HEK293T (cell line): ENCODE measurements at regions not wholly inside any gene's neighbourhood (a gene's known extent, or its start where the extent isn't known, plus 50 kb on each side); places are given as distances from the start of the nearest gene placed in this dataset.

Source experiments
- FOXM1 ChIP-seq: fragments of 450-650 bp; IDR thresholded peaks from 2 replicates; pipeline ENCODE4 v1.6.1; 2017; ENCODE audit warnings: mild to moderate bottlenecking, borderline replicate concordance
- NFRKB ChIP-seq: fragments of 450-650 bp; IDR thresholded peaks from 2 replicates; pipeline ENCODE4 v1.6.1; 2016; ENCODE audit warnings: mild to moderate bottlenecking, moderate library complexity

- no peak for TF ChIP-seq FOXM1
- no peak for TF ChIP-seq NFRKB
Observed at GRCh38 chr12:14086838-14087237, 105.4 kb upstream of the GRIN2B start.
